Stimulated activated CD4-positive, alpha-beta T cell treated with anti-CD3 and anti-CD28 coated beads, Interleukin-4, amount 100 ng/mL, for 24 hours (primary cell): ENCODE measurements at regions not wholly inside any gene's neighbourhood (a gene's known extent, or its start where the extent isn't known, plus 50 kb on each side); places are given as distances from the start of the nearest gene placed in this dataset.
"Not testable (repeated sequence)": the region's sequence is repeated elsewhere in the genome, so short reads cannot be mapped to it uniquely, and the experiment has no call there.

Experiments used
- DNase-seq: peaks from one replicate; pipeline ENCODE4 v3.0.0-alpha.2; 2020

DNA sequence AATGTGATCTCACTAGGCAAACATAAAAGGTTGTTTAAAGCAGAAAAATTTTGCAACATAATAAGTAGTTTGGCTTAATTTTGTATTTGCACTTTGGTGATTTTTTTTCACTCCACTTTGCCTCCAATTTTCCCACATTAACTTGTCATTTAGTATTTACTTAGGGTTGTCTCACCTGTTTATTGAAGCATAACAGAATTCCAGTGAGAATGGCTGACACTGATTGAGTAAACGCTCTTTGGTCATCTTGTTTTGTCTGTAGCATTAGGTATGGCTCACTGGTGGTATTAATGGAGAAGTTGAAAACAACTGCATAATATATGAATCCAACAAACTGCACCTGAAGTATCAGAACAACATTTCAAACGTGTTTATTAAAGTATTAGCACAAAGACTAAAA, 799.5 kb upstream of the ADGRL3 start:
- DNase-seq: no peak

DNA sequence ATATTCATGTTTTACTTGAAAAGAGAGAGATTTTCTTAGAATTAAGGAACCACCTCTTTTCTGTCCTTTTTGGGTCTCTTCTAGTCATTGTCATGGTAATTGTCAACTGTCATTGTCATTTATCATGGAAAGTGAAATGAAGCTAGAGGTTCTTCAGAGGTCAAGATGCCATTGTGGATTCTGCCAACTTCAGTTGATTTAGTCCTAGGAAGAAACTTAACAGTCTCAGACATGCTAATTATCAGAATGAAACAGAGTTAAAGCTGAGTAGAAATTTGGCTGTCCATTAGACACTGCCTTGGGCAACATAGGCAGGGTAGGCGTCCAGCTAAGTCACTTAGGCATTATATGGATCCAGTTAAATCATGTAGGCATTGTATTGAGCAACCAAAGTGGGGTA, 796.1 kb upstream of the ADGRL3 start:
- no peak for DNase-seq

DNA sequence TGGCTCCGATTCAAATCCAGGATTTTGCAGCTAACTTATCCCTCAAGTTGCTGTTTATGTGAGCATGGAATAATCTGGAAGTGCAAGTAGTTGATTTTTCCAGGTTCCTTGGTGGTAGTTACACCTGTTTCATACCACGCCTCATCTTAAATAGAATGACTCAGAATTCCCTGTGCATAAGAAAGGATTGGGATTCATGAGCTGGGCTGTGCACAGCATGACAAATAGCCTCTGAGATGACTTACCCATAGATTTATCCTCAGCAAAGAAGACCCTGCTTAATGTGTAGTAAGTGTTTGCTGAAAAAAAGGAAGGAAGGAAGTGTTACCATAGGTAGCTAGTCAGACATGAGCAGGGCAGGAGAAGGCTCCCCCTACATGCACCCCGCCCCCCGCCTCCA, 777.7 kb upstream of the ADGRL3 start:
- DNase-seq: no peak

- not testable (repeated sequence) for DNase-seq
Measured at GRCh38 chr4:60423573-60424184, 776.4 kb upstream of the ADGRL3 start.

DNA sequence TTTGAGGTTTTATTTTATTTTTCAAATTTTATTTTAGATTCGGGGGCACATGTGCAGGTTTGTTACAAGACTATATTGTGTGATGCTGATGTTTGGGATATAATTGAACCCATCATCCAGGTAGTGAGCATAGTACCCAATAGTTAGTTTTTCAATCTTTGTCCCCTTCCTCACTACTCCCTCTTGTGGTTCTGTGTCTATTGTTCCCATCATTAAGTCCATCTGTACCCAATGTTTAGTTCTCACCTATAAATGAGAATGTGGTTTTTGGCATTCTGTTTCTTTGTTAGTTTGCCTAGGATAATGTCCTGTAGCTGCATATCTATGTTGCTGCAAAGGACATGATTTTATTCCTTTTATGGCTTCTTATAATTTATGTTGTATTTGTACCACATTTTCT, 767.2 kb upstream of the ADGRL3 start:
- DNase-seq: no peak

DNA sequence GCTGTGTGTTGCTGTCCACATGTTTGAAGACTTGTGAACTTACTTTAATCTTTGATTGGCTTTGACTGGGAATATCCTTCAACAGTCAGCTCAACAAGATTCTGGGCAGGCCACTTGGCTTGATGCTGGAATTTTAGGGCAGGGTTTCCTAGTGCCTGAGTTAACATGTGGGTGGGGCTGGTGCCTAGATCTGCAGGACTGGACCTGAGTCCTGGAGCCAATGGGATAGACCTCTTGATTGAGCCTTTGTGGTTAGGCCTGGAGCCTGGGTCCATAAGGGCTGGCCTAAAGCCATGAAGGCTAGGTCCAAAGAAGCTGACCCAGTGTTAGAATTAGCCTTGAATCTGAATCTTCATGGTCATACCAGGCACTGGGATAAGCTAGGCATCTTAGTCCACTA, 757.1 kb upstream of the ADGRL3 start:
- no peak for DNase-seq

DNA sequence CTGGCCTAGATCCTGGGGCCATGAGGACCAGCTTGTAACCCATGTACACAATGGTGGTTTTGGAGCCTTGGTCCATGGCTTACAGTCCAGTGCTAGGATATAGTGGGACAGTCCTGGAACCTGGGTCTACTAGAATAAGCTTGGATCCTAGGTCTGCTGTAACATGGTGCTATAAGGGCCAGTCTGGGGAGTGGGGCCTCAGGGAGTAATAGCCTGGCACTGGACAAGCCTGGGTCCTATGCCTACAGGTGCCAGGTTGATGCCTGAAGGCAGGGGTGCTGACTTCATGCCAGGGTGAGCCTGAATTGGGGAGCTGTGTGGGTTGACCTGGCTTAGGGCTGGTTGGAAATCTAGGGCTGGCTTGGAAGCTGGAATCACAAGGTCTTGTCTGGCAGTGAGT, 756.3 kb upstream of the ADGRL3 start:
- no peak for DNase-seq

- no peak for DNase-seq
Measured at GRCh38 chr4:60450054-60450453, 750.1 kb upstream of the ADGRL3 start.

DNA sequence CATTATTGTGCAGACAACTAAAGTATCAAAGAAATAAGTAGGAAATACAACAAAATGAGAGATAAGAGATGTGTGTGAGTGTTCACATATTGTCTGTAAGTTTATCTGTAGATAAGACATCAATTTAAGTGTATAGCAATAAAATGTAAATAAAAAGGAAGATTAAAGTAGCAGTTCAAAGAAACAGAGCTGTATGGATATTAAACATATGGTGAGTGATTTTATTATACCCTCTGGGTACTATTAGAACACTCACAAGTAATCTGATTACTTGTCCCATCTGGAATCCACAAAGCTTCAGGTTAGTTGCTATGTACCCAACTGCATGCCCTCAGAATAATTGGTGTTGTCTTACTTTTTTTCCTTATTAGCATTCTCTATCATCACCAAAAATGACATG, 747.9 kb upstream of the ADGRL3 start:
- DNase-seq: no peak

DNA sequence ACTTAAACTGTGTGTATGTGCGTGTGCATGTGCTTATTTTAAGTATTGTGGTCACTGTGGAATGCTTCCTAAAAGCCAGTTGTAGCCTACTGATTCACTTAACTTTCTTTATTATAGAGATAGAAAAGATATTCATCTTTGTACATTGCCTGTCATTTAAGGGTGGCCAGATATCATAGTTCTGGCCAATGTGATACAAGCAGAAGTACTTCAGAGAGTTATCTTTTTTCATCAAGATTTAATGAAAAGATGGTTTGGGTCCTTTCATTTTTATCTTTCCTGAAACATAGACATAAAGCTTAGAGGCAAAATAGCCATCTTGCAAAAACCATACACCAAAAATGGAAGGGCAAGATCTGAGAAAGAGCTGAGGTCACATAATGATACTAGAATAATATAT, 744.7 kb upstream of the ADGRL3 start:
- no peak for DNase-seq

DNA sequence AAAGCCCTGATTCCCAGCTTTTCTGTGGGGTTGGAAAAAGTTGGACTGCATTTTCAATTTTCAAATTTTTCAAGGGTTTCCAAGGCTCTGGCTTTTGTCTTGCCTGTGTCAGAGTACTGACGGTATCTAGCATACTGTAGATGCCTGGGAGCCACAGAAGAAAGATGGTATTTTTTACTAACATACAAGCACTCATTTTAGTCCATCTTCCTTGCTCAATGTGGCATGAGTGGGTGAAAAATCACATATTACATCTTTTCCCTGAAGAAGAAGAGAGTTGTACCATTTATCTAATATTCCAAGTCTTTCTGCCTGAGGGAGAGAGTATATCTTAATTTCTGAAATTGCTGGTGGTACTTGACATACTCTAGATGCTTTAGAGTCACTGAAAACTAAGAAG, 738.6 kb upstream of the ADGRL3 start:
- no peak for DNase-seq

DNA sequence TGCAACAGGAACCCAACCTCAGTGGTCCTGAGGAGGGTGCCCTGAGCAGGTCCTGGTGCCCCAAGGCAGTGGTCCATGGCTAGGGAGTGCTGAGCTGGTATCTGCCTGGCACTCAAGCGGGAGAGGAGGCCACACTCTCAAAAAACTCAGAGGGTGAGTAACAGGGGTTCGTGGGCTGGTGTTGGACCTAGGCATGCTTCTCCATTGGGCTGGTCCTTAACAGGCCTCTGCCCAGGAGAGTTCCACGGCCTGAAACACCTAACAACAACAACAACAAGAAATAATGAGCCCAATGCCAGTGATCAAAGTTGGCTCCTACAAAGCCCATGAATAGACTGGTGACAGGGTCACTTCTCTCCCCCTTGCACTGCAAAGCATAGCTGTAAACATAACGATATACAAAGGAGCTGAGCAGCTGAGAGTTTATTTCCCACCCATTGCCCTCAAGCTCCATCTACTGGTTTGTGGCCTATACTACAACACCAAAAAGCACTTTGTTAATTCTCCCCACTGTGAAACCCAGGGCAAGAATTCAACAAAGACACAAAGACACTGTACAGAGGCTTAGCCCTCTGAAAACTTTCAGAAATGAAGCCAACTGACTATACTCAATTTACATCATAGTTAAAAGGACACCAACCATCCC, 736.1 kb upstream of the ADGRL3 start:
- no peak for DNase-seq

GRCh38 chr4:60482921-60483351, 717.2 kb upstream of the ADGRL3 start:
- DNase-seq: no peak

GRCh38 chr4:60485276-60485675, 714.9 kb upstream of the ADGRL3 start:
- no peak for DNase-seq

GRCh38 chr4:60487118-60487761, 712.9 kb upstream of the ADGRL3 start:
- DNase-seq: not testable (repeated sequence)

GRCh38 chr4:60500810-60501209, 699.3 kb upstream of the ADGRL3 start:
- no peak for DNase-seq

DNA sequence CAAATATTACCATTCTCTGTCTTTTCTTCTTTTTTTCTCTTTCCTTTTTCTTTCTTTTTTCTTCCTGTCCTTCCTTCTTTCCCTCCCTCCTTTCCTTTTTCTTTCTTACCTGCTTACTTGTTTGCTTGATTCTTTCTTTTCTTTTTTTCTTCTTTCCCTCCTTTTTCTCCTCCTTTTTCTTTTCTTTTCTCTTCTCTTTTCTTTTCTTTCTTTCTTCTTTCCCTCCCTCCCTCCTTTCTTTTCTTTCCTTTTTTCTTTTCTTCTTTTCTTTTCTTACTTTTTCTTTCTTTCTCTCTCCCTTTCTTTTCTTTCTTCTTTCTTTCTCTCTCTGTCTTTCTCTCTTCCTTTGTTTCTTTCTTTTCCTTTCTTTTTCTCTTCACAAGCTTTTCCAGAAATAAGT, 697.4 kb upstream of the ADGRL3 start:
- DNase-seq: no peak

DNA sequence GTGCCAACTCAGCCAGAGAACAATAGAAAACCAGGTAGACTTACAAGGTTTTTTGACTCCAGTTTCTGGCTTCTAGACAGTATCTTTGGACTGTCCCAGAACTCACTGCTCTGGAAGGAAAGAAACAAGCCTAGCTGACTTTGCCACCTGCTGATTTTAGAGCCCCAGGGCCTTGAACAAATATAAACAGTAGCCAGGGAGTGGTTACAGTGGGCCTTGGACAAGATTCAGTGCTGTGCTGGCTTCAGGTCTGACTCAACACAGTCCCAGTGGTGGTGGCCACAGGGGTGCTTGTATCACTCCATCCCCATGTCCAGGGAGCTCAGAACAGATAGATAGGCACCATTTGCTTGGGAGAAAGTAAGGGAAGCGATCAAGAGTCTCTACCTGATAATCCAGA, 694.1 kb upstream of the ADGRL3 start:
- DNase-seq: no peak

- DNase-seq: no peak
Measured at GRCh38 chr4:60522265-60522664, 677.9 kb upstream of the ADGRL3 start.

DNA sequence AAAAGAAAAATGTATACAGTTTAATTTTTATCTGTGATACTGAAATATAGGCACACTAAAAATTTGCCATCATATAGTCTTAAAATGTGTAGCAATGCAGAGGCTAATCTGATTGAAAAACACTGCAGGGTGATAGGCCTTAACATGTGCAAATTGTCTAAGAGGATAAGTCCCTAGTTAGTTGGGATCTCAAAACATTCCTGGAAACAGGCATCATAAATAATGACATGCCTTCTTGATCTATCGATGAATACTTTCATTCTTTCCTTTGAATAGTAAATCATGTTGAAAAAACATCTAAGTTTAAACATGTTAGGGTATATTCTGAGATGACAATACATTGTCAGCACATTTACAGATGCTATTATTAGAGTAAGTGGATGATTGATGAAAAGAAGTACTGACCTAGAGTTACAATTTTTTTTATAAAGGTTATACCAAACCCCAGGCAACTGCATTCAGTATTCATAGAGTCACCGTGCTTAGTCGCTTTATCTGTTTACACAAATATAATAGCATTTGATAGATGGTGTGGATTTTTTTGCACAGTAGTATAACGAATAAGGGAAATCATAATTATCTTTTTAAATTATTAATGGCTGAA, 668.2 kb upstream of the ADGRL3 start:
- no peak for DNase-seq

- DNase-seq: no peak
Measured at GRCh38 chr4:60544981-60545380, 655.1 kb upstream of the ADGRL3 start.

DNA sequence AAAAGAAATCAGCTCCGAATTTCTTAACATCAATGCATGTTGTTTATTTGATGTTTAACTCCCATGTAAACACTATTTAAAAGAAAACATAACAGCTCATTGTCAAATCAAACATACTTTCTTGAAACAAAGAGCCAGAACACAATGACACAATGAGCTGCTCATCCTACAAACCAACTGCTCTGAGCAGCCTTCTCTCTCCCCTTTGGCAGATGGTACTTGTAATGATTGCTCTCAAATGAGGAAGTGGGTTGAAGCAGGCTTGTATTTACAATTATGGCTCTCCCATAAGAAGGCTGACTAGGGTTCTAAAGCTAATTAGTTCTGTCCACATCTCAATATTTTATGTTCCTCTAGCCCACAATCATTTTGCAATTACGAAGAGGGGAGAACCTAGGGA, 637.8 kb upstream of the ADGRL3 start:
- DNase-seq: no peak

GRCh38 chr4:60565558-60565957, 634.6 kb upstream of the ADGRL3 start:
- DNase-seq: no peak

GRCh38 chr4:60575336-60575735, 624.8 kb upstream of the ADGRL3 start:
- no peak for DNase-seq
